Smooth muscle cell (in vitro differentiated cells): ENCODE measurements at regions not wholly inside any gene's neighbourhood (a gene's known extent, or its start where the extent isn't known, plus 50 kb on each side); places are given as distances from the start of the nearest gene placed in this dataset. TPM values are rescaled to one million over a fixed set of nuclear protein-coding genes. Genes with fewer than 3 reads are reported as not detected.
"Not testable (repeated sequence)": the region's sequence is repeated elsewhere in the genome, so short reads cannot be mapped to it uniquely, and the experiment has no call there.

Experiments used
- DNase-seq: peaks from one replicate; lab custom pipeline; 2025; ENCODE audit not compliant: unreplicated experiment; lab: John Stamatoyannopoulos, UW
- H2AFZ ChIP-seq: fragments of 200-600 bp; sonication (generic); 2 replicates; pipeline ENCODE4 v1.6.0; 2016; ENCODE audit warnings: antibody characterized with exemption, low read depth, mild to moderate bottlenecking
- H3F3A ChIP-seq: fragments of 200-600 bp; sonication (generic); 2 replicates; pipeline ENCODE4 v1.6.0; 2017; ENCODE audit warnings: antibody characterized with exemption, low read depth
- H3K27ac ChIP-seq: fragments of 200-600 bp; sonication (generic); 2 replicates; pipeline ENCODE4 v1.5.1; 2016; ENCODE audit warnings: low read depth, mild to moderate bottlenecking
- H3K27me3 ChIP-seq: fragments of 200-600 bp; sonication (generic); 2 replicates; pipeline ENCODE4 v1.6.1; 2016; ENCODE audit warnings: low read depth, mild to moderate bottlenecking
- H3K36me3 ChIP-seq: fragments of 200-600 bp; sonication (generic); 2 replicates; pipeline ENCODE4 v1.5.1; 2016; ENCODE audit warnings: low read depth
- H3K4me1 ChIP-seq: fragments of 200-600 bp; sonication (generic); 2 replicates; pipeline ENCODE4 v1.5.1; 2016; ENCODE audit warnings: low read depth
- H3K4me2 ChIP-seq: fragments of 200-600 bp; sonication (generic); 2 replicates; pipeline ENCODE4 v1.6.0; 2016; ENCODE audit warnings: mild to moderate bottlenecking
- H3K4me3 ChIP-seq: fragments of 200-600 bp; sonication (generic); 2 replicates; pipeline ENCODE4 v1.5.1; 2016; ENCODE audit warnings: mild to moderate bottlenecking
- H3K79me2 ChIP-seq: fragments of 200-600 bp; sonication (generic); 2 replicates; pipeline ENCODE4 v1.6.0; 2016; ENCODE audit warnings: low read depth, mild to moderate bottlenecking
- H3K9ac ChIP-seq: fragments of 200-600 bp; sonication (generic); 2 replicates; pipeline ENCODE4 v1.6.0; 2016; ENCODE audit warnings: low read depth
- H3K9me3 ChIP-seq: fragments of 200-600 bp; sonication (generic); replicated peaks from 2 replicates; pipeline ENCODE4 v1.5.1; 2016; ENCODE audit warnings: low read depth
- H4K20me1 ChIP-seq: fragments of 200-600 bp; sonication (generic); 2 replicates; pipeline ENCODE4 v1.6.0; 2016; ENCODE audit warnings: low read depth
- WGBS: methylation state at CpG from one replicate; pipeline ENCODE4 v1.1.7; 2016; ENCODE audit warnings: low lambda C conversion rate; 5-methylcytosine and 5-hydroxymethylcytosine counted together
- small RNA-seq: library from RNA; depleted of rRNA; stranded (forward); fragments of <200 nt; gene quantifications from one replicate; pipeline ENCODE3, GENCODE V24; 2014
- TF ChIP-seq, protein P1 (sequence below): fragments of 200-600 bp; sonication (generic); IDR thresholded peaks from 2 replicates; pipeline ENCODE4 v1.5.1; 2017; ENCODE audit warnings: borderline replicate concordance, mild to moderate bottlenecking, antibody characterized with exemption; ENCODE audit not compliant: insufficient read depth, poor library complexity, severe bottlenecking

DNA sequence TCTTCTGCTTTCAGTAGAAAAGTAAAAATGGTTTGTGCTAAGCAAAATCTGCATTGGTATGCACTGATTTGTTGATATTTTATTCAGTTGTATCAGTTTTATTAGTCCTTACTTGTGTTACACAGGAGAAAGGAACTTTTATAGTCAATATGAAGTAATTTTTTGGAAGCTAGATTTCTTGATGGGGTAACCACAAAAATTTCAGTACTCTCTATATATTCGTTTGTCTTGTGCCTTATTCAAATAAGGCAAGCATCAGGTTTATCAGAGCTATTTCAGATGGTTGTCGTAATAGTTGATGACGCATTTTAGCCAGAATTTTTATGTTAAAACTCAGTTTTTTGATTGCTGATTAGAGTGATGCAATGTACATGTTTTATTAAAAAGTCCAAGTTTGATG is 50.7 kb upstream of the NIPA1 start:
- TF ChIP-seq, protein P1, sequence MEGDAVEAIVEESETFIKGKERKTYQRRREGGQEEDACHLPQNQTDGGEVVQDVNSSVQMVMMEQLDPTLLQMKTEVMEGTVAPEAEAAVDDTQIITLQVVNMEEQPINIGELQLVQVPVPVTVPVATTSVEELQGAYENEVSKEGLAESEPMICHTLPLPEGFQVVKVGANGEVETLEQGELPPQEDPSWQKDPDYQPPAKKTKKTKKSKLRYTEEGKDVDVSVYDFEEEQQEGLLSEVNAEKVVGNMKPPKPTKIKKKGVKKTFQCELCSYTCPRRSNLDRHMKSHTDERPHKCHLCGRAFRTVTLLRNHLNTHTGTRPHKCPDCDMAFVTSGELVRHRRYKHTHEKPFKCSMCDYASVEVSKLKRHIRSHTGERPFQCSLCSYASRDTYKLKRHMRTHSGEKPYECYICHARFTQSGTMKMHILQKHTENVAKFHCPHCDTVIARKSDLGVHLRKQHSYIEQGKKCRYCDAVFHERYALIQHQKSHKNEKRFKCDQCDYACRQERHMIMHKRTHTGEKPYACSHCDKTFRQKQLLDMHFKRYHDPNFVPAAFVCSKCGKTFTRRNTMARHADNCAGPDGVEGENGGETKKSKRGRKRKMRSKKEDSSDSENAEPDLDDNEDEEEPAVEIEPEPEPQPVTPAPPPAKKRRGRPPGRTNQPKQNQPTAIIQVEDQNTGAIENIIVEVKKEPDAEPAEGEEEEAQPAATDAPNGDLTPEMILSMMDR, result no peak
- Histone ChIP-seq H3K9me3 (no peaks in the 10 kb centered on the region), H3K79me2 (no peaks in the 10 kb centered on the region), H3K36me3 (no peaks in the 10 kb centered on the region), H3F3A (no peaks in the 10 kb centered on the region), H3K4me2 (no peak overlapping the region), H4K20me1 (no peaks in the 10 kb centered on the region), H3K4me3 (no peak overlapping the region), H3K4me1 (no peaks in the 10 kb centered on the region), H3K27me3 (no peaks in the 10 kb centered on the region), H2AFZ (no peak overlapping the region), H3K9ac (no peak overlapping the region), H3K27ac (no peak overlapping the region)
- no peak for DNase-seq
- 85% methylated on average over 3 of the region's 3 CpGs for WGBS

DNA sequence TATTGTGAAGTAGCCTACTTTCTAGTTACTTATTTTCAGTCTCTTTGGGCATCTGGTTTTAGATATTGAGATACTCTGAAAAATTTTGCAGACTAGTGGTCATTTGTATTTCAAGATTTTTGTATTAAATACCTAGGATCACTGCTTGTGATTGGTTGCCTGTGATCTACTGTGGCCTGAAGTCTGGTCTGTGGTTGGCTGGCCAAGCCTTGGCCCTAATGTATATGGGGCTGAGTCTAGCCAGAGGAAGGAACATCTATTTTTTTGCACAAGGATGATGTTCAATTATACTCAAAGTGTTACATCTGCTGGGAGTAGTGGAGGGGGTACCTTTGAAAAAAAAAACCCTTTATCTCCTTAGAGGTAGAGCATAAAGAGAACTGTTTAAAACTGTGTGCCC is 50.2 kb upstream of the NIPA1 start:
- not testable (repeated sequence) for H4K20me1 ChIP-seq, DNase-seq, H3K4me3 ChIP-seq, H3K4me2 ChIP-seq, H3K27ac ChIP-seq, H3K4me1 ChIP-seq, H3K9ac ChIP-seq, H3K27me3 ChIP-seq, H2AFZ ChIP-seq, H3K36me3 ChIP-seq, H3F3A ChIP-seq, H3K9me3 ChIP-seq, H3K79me2 ChIP-seq

Small RNA genes lying in the stretch of these regions (small RNA-seq; reads per million reads assigned to genes)
- gene AC138649.4 (not detected), gene RN7SL495P (not detected)
